GM23338 (cell line): ENCODE measurements at regions not wholly inside any gene's neighbourhood (a gene's known extent, or its start where the extent isn't known, plus 50 kb on each side); places are given as distances from the start of the nearest gene placed in this dataset.

Experiments
- CREB1 ChIP-seq: fragments of 250-450 bp; sonication (Bioruptor Pico); IDR thresholded peaks from 2 replicates; pipeline ENCODE4 v1.5.0; 2020; ENCODE audit warnings: low read depth, mild to moderate bottlenecking, moderate library complexity
- CTCF ChIP-seq, 2 experiments: fragments of 200-600 bp in 1 of 2; sonication (generic) in 1 of 2; conservative IDR thresholded peaks; 2 replicates each; pipeline versions ENCODE4 v1.5.1 to v1.6.1; 2016 to 2017; ENCODE audit warnings: antibody characterized with exemption in 2 of 2, low read depth in 2 of 2, mild to moderate bottlenecking in 2 of 2, moderate library complexity in 1 of 2
- ETS1 ChIP-seq: IDR thresholded peaks from 2 replicates; pipeline ENCODE4 v1.6.1; 2016; ENCODE audit warnings: antibody characterized with exemption
- EZH2 ChIP-seq: fragments of 200-600 bp; sonication (generic); IDR thresholded peaks from one replicate; pipeline ENCODE4 v1.8.0; 2017; ENCODE audit warnings: antibody characterized with exemption, mild to moderate bottlenecking, low read depth; ENCODE audit not compliant: unreplicated experiment
- EZH2phosphoT487 ChIP-seq: fragments of 200-600 bp; sonication (generic); IDR thresholded peaks from one replicate; pipeline ENCODE4 v1.8.1; 2018; ENCODE audit warnings: antibody characterized with exemption; ENCODE audit not compliant: unreplicated experiment
- JUNB ChIP-seq: IDR thresholded peaks from one replicate; pipeline ENCODE4 v1.6.1; 2016; ENCODE audit warnings: antibody characterized with exemption; ENCODE audit not compliant: unreplicated experiment
- NANOG ChIP-seq: IDR thresholded peaks from 2 replicates; pipeline ENCODE4 v1.6.1; 2016; ENCODE audit warnings: antibody characterized with exemption, borderline replicate concordance
- POLR2AphosphoS5 ChIP-seq: IDR thresholded peaks from 2 replicates; pipeline ENCODE4 v1.6.1; 2016; ENCODE audit warnings: antibody characterized with exemption, low read depth
- REST ChIP-seq: IDR thresholded peaks from one replicate; pipeline ENCODE4 v1.6.1; 2018; ENCODE audit warnings: antibody characterized with exemption; ENCODE audit not compliant: unreplicated experiment
- STAT1 ChIP-seq: IDR thresholded peaks from one replicate; pipeline ENCODE4 v1.6.1; 2016; ENCODE audit warnings: antibody characterized with exemption; ENCODE audit not compliant: unreplicated experiment
- ZNF114 ChIP-seq: fragments of 250-450 bp; sonication (Bioruptor Pico); IDR thresholded peaks from 2 replicates; pipeline ENCODE4 v1.5.0; 2020; ENCODE audit warnings: mild to moderate bottlenecking, moderate library complexity
- ZNF331 ChIP-seq: fragments of 250-450 bp; sonication (Bioruptor Pico); IDR thresholded peaks from 2 replicates; pipeline ENCODE4 v1.5.0; 2020; ENCODE audit warnings: low read depth, mild to moderate bottlenecking, moderate library complexity
- ZNF462 ChIP-seq: fragments of 250-450 bp; sonication (Bioruptor Pico); IDR thresholded peaks from 2 replicates; pipeline ENCODE4 v1.5.0; 2020; ENCODE audit warnings: mild to moderate bottlenecking, moderate library complexity

- no peak for TF ChIP-seq CTCF (conservative IDR thresholded peaks at IDR 0.05; ENCODE audit: low read depth in 2 of 2)
- no peak for TF ChIP-seq REST
- TF ChIP-seq EZH2: no peak
- TF ChIP-seq POLR2AphosphoS5: no peak
- no peak for TF ChIP-seq ZNF331 (CRISPR knock-in tag)
- TF ChIP-seq ZNF462 (CRISPR knock-in tag): no peak
- no peak for TF ChIP-seq JUNB
- TF ChIP-seq NANOG: no peak
- TF ChIP-seq EZH2phosphoT487: no peak
- TF ChIP-seq CREB1 (CRISPR knock-in tag): no peak
- no peak for TF ChIP-seq STAT1
- no peak for TF ChIP-seq ETS1
- TF ChIP-seq ZNF114: no peak
Measured at GRCh38 chr13:47523771-47524170, 477.3 kb downstream of the SUCLA2 start.
